HG03469 (cell line): ENCODE measurements at regions not wholly inside any gene's neighbourhood (a gene's known extent, or its start where the extent isn't known, plus 50 kb on each side); places are given as distances from the start of the nearest gene placed in this dataset.

Source experiments
- ATAC-seq: cut with Tn5 transposase; IDR thresholded peaks from one replicate; pipeline ENCODE4 v1.9.1; 2021; ENCODE audit warnings: mild to moderate bottlenecking, moderate library complexity, moderate number of reproducible peaks; ENCODE audit not compliant: unreplicated experiment

- ATAC-seq: no peak
Measured at GRCh38 chr7:113715981-113716856, 202.6 kb downstream of the PPP1R3A start.

- ATAC-seq: no peak
Measured at GRCh38 chr7:113715262-113715661, 203.5 kb downstream of the PPP1R3A start.

GRCh38 chr7:113710310-113711096 lies 208.3 kb downstream of the PPP1R3A start:
- peak; percentile 98 for ATAC-seq

DNA sequence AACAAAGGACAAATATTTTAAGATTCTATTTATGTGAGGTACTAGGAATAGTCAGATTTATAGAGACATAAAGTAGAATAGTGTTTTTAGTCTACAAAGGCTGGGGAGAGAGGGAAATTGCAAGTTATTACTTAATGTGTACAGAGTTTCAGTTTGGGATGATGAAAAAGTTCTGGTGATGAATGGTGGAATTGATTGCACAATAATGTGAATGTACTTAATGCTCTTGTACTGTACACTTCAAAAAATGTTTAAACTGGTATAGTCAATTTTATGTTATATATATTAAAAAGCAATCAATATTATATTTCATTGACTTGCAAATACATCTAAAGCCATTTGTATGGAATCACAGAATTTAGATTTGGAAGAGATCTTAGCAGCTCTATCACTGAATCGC lies 213.4 kb downstream of the PPP1R3A start:
- no peak for ATAC-seq

GRCh38 chr7:113698556-113699220 lies 220.1 kb downstream of the PPP1R3A start:
- ATAC-seq: peak; percentile 59

DNA sequence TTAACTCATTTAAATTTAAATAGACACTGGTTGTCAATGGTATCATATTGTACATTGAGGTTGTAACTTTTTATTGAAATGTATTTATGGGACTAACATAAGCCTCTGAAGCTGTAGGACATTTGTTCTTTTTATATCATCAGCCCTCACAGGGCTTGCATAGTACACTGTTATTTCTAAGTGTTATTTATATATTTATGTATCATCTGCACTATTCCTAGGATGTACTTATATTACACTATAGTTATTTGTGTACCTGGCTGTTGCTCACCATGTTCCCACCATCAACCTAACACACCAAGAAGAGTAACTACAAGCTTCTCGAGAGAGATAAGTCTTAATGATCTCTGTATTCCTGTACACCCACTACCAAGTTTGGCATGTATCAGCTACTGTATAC lies 224.7 kb downstream of the PPP1R3A start:
- no peak for ATAC-seq

DNA sequence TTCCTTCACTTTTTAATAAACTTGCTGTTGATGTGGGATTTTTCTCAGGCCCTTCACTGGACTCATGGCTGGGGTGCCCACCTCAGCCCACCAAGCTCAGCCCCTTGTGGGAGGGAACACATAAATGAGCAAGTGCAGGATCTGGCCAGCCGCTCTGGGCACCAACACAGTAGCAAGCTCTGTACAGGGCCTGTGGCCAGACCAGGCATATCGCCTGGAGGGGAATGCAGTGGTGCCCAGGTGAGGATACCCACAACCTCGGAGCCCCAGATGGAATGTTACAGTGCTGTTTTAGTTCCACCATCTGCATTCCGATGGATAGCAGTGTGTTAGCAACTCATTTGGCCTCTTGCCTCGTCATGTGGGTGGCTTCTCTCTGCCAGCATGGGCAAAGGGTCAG lies 234.6 kb downstream of the PPP1R3A start:
- no peak for ATAC-seq

DNA sequence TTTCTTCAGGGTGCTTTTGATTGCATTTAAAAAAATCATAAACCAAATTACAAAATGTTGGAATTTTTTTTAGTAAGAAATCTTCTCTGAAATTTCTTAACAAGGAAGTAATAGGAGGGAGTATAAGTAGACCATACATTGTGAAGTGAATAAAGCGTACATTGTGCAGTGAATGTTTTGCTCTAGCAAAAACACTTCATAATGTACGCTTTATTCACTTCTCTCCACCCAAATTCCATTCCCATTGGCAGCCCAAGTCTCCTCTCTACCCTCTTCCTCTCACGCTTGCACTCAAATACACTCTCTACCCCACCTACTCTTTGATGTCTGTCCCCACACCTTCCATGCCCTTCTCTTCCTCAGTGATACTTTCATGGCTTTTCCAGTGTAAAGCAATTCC lies 241.0 kb downstream of the PPP1R3A start:
- no peak for ATAC-seq

DNA sequence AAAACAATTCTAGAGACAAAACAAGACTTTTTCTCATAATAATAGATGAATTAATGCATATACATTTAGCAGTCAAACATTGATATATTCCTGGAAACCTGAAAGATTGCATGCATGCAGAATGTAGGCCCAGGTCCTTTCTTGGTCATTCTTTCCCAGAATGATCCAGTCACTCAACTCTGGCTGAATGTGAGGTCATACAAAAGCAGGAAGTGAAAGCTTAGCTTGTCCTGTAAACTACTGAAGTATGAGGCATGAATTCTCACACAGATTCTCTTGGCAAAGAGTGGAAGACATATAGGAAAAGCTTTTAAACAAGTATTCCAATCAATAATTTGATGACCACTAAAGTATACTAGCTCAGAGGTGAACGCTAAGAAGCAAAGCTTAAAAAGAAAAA lies 253.9 kb downstream of the PPP1R3A start:
- no peak for ATAC-seq

DNA sequence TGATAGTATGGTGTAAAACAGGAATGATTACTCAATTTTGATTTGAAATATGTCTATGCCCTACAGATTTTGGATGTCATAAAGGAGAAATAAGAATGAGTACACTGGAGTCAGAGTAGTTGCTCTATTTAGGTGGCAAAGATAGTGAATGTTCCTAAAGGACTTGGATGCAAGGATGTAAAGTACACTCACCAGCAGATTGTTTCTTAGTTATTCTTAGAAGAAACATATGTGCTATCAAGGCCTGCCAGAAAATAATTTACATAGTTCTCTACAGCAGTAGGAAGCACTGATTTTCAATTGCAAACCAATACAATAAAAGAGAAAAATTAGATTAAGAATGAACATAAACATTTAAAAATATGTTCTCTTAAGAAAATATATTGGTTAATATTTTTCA lies 259.4 kb downstream of the PPP1R3A start:
- ATAC-seq: no peak

DNA sequence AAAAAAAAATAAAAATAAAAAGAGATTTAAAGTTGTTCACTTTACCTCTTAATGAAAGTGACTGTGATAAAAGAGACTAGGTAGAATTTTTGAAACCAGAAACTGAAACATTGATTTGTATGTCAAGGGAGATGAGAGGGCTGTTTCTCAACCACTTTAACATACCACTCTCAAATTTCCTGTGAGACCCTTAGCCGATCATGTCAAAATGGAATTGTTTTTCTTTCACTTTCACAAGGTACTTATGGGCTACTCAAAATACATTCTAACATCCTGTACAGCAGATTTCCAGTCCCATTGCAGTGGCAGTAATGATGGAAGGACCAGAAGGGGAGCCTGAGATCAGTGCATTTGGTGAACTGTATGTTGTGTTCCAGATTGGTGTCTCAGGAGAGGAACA lies 261.2 kb downstream of the PPP1R3A start:
- peak; percentile 94 for ATAC-seq

GRCh38 chr7:113652501-113652900 lies 266.3 kb downstream of the PPP1R3A start:
- ATAC-seq: no peak

GRCh38 chr7:113649556-113649955 lies 269.3 kb downstream of the PPP1R3A start:
- no peak for ATAC-seq

DNA sequence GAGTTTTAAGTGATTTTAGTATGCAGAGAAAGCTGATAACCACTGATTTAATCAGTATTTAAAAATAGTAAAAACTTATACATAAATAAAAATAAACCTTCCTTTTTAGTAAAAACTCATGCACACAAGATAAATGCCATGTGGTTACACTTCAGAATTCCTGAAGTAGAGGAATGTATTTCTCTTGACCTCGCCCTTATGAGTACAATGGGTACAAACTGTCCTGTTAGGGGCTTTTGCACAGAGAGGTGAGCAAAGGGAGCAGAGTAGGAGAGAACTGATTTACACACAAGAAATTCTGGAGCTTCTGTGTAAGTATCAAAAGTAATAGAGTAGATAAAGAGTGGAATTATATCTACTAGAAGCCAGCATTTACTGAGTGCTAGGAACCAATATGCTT lies 279.6 kb downstream of the PPP1R3A start:
- ATAC-seq: no peak

GRCh38 chr7:113636727-113637421 lies 281.9 kb downstream of the PPP1R3A start:
- no peak for ATAC-seq

GRCh38 chr7:113635492-113635891 lies 283.3 kb downstream of the PPP1R3A start:
- ATAC-seq: no peak

GRCh38 chr7:113633073-113633472 lies 285.7 kb downstream of the PPP1R3A start:
- ATAC-seq: no peak

DNA sequence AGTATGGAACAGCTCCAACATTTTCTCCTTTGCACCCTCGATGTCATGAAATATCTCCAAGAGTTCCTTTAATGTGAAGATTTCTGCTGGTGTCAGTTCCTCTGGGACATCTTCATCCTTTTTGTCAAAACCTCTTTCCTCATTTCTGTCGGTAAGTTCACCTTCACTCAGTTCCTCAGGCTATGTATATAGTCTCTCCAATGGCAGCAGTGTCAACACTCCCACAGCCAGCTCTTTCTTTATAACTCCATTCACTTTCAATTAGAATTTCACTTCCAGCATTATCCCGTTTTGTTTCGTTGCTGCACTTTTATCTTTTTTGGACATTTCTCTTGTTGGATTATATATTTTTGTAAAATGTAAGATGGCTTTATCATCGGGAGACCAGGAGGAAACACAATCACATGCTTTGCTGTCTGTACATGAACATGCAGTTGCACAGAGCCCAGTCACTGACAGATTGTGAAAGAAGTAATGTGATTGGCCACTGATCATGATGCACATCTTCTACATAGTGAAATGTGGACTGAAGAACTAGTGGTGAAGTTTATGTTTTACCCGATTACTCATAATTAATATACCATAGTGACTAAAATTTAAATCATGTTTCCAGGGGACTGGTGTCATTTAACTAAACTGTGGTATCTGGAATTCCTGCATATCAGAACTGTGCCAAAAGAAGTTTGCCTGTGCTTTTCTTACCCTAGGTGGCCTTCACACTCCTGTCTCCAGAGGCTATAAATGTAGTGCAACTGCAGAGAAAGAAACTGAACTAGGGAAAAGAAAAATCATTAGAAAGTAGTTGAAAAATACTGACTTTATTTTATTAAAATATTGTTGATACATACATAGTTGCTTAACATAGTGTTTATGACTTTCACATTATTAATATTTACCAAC lies 289.6 kb downstream of the PPP1R3A start:
- no peak for ATAC-seq

DNA sequence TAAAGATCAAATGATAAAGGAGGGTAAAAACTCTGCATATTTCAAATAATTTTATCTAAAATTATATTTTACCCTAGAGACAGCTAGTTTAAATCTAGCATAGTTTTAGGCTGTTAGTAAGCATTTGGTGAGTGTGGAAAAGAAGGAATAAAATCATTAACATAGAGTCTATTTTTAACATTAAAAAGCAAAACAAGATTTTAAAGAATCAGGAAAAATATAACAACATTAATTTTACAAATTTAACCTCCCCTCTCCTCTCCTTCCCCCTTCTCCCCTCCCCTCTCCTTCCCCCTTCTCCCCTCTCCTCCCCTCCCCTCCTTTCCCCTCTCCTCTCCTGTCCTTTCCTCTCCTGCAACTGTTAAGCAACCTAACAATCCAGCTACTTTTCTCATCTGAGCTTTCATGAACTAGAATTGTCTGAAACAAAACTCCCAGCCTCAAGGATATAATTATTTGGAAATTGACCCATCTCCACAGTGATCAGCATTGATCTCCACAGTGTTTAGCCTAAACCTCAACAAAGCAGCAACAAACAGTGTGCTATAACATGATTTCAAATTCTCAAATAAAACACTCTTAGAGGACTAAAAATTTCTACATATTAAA lies 293.2 kb downstream of the PPP1R3A start:
- no peak for ATAC-seq
